Breast epithelium (tissue), 4 donors: ENCODE measurements at regions not wholly inside any gene's neighbourhood (a gene's known extent, or its start where the extent isn't known, plus 50 kb on each side); places are given as distances from the start of the nearest gene placed in this dataset.

Source experiments
- DNase-seq, 2 donors: peaks; one replicate each; pipeline ENCODE4 v3.0.0-alpha.2; 2019; ENCODE audit warnings: low spot score in 2 of 2
- H3K27ac ChIP-seq, 2 donors: fragments of 200-600 bp; sonication (generic) in 1 of 2; one replicate each; pipeline ENCODE4 v1.5.1; 2016 to 2019; ENCODE audit warnings: mild to moderate bottlenecking in 1 of 2
- H3K27me3 ChIP-seq, 2 donors: fragments of 200-600 bp; sonication (generic) in 1 of 2; one replicate each; pipeline versions ENCODE4 v1.5.1 to v1.6.0; 2017 to 2019; ENCODE audit warnings: control low read depth in 1 of 2, mild to moderate bottlenecking in 1 of 2
- H3K36me3 ChIP-seq: fragments of 200-600 bp; one replicate; pipeline ENCODE4 v1.5.1; 2019
- H3K4me1 ChIP-seq, 2 donors: fragments of 200-600 bp; sonication (generic); one replicate each; pipeline ENCODE4 v1.5.1; 2016 to 2019; ENCODE audit warnings: control low read depth in 1 of 2
- H3K4me3 ChIP-seq, 3 donors: fragments of 200-600 bp; sonication (generic); 1 replicate in 2 of 3; 2 replicates in 1 of 3; pipeline ENCODE4 v1.5.1; 2016 to 2019; ENCODE audit warnings: mild to moderate bottlenecking in 3 of 3, moderate library complexity in 2 of 3
- H3K9me3 ChIP-seq, 2 donors: fragments of 200-600 bp; sonication (generic) in 1 of 2; one replicate each; pipeline ENCODE4 v1.5.1; 2016 to 2019; ENCODE audit warnings: control low read depth in 1 of 2
- CTCF ChIP-seq, 3 donors: fragments of 450-650 bp; IDR thresholded peaks; one replicate each; pipeline ENCODE4 v1.5.1; 2016 to 2017; ENCODE audit warnings: antibody characterized with exemption in 3 of 3, mild to moderate bottlenecking in 3 of 3, moderate library complexity in 3 of 3
- POLR2A ChIP-seq: fragments of 450-650 bp; IDR thresholded peaks from one replicate; pipeline ENCODE4 v1.6.1; 2016; ENCODE audit warnings: antibody characterized with exemption, mild to moderate bottlenecking, moderate library complexity
- POLR2AphosphoS5 ChIP-seq, 3 donors: sonication (generic); formaldehyde crosslinking; IDR thresholded peaks; one replicate each; pipeline ENCODE4 v1.6.1; 2017; ENCODE audit warnings: antibody characterized with exemption in 3 of 3
- intact Hi-C: fragments of 100-400 bp; cut with DNase I; formaldehyde crosslinking; loops from one replicate; pipeline ENCODE4 v1.15.1; 2023; ENCODE audit warnings: low total_unique reads

GRCh38 chr6:14353281-14353680 is 235.7 kb downstream of the CD83 start:
- intact Hi-C loops, result no loop called here
- H3K27ac ChIP-seq, result no peak overlapping the region
- H3K4me3 ChIP-seq, result no peak overlapping the region
- H3K27me3 ChIP-seq, result no peaks in the 10 kb centered on the region
- H3K36me3 ChIP-seq, result no peaks in the 10 kb centered on the region
- TF ChIP-seq POLR2AphosphoS5 (IDR thresholded peaks at IDR 0.05), result no peak
- no peak for TF ChIP-seq CTCF (IDR thresholded peaks at IDR 0.05)
- DNase-seq, result no peak
- H3K9me3 ChIP-seq, result peaks cover 0 to 5% of the 10 kb centered on the region in 2 donors
- H3K4me1 ChIP-seq, result peaks cover 0 to 9% of the 10 kb centered on the region in 2 donors

GRCh38 chr6:14353798-14354197 is 236.2 kb downstream of the CD83 start:
- peaks cover 0 to 5% of the 10 kb centered on the region in 2 donors for H3K9me3 ChIP-seq
- intact Hi-C loops, result no loop called here
- peaks cover 0 to 9% of the 10 kb centered on the region in 2 donors for H3K4me1 ChIP-seq
- H3K36me3 ChIP-seq, result no peaks in the 10 kb centered on the region
- no peak overlapping the region for H3K27ac ChIP-seq
- TF ChIP-seq POLR2AphosphoS5 (IDR thresholded peaks at IDR 0.05) (no peak), CTCF (IDR thresholded peaks at IDR 0.05) (no peak), POLR2A (no peak)
- no peak for DNase-seq
- no peaks in the 10 kb centered on the region for H3K27me3 ChIP-seq
- H3K4me3 ChIP-seq, result no peak overlapping the region

- Histone ChIP-seq H3K27ac (no peak overlapping the region), H3K27me3 (no peaks in the 10 kb centered on the region), H3K4me3 (no peak overlapping the region), H3K36me3 (no peaks in the 10 kb centered on the region), H3K4me1 (peaks cover 0 to 9% of the 10 kb centered on the region in 2 donors), H3K9me3 (peaks cover 0 to 5% of the 10 kb centered on the region in 2 donors)
- intact Hi-C loops, result no loop called here
- DNase-seq, result no peak
- TF ChIP-seq POLR2A (no peak), CTCF (IDR thresholded peaks at IDR 0.05) (no peak), POLR2AphosphoS5 (IDR thresholded peaks at IDR 0.05) (no peak)
These were observed 237.5 kb downstream of the CD83 start for GRCh38 chr6:14354919-14355572.

GRCh38 chr6:14359438-14359837 is 241.9 kb downstream of the CD83 start:
- Histone ChIP-seq H3K36me3 (no peaks in the 10 kb centered on the region), H3K27me3 (no peaks in the 10 kb centered on the region), H3K4me3 (no peak overlapping the region), H3K9me3 (no peaks in the 10 kb centered on the region), H3K4me1 (peaks cover 0 to 9% of the 10 kb centered on the region in 2 donors), H3K27ac (no peak overlapping the region)
- no peak for DNase-seq
- TF ChIP-seq CTCF (IDR thresholded peaks at IDR 0.05), result no peak
- TF ChIP-seq POLR2A, result no peak
- TF ChIP-seq POLR2AphosphoS5 (IDR thresholded peaks at IDR 0.05), result no peak
- intact Hi-C loops, result no loop called here

GRCh38 chr6:14360565-14360964 is 243.0 kb downstream of the CD83 start:
- TF ChIP-seq CTCF (IDR thresholded peaks at IDR 0.05) (no peak), POLR2A (no peak), POLR2AphosphoS5 (IDR thresholded peaks at IDR 0.05) (no peak)
- Histone ChIP-seq H3K4me1 (no peaks in the 10 kb centered on the region), H3K36me3 (no peaks in the 10 kb centered on the region), H3K9me3 (no peaks in the 10 kb centered on the region), H3K4me3 (no peak overlapping the region), H3K27ac (no peak overlapping the region), H3K27me3 (no peaks in the 10 kb centered on the region)
- intact Hi-C loops, result no loop called here
- DNase-seq, result no peak
